HUES64 (cell line): ENCODE measurements at regions not wholly inside any gene's neighbourhood (a gene's known extent, or its start where the extent isn't known, plus 50 kb on each side); places are given as distances from the start of the nearest gene placed in this dataset.

Experiments
- H3K27ac ChIP-seq: 2 replicates; pipeline ENCODE4 v1.7.0; 2013; ENCODE audit warnings: low read depth, low read length, inconsistent platforms
- H3K27me3 ChIP-seq: 2 replicates; pipeline ENCODE4 v1.6.1; 2013; ENCODE audit warnings: mild to moderate bottlenecking, low read length; ENCODE audit not compliant: insufficient read depth
- H3K36me3 ChIP-seq: 2 replicates; pipeline ENCODE4 v1.6.1; 2013; ENCODE audit warnings: mild to moderate bottlenecking, low read length; ENCODE audit not compliant: insufficient read depth
- H3K4me1 ChIP-seq: 2 replicates; pipeline ENCODE4 v1.6.1; 2013; ENCODE audit warnings: mild to moderate bottlenecking, low read length, moderate library complexity; ENCODE audit not compliant: insufficient read depth
- H3K4me3 ChIP-seq: 2 replicates; pipeline ENCODE4 v1.5.1; 2013; ENCODE audit warnings: mild to moderate bottlenecking, low read length, moderate library complexity
- H3K9ac ChIP-seq: 2 replicates; pipeline ENCODE4 v1.6.1; 2013; ENCODE audit warnings: mild to moderate bottlenecking, low read depth, low read length
- H3K9me3 ChIP-seq: 2 replicates; pipeline ENCODE4 v1.6.1; 2013; ENCODE audit warnings: low read depth, low read length; ENCODE audit not compliant: insufficient read depth
- WGBS: fragments of 150-250, 120-280 bp; methylation state at CpG from one replicate; pipeline ENCODE4 v1.1.7; 2013; ENCODE audit warnings: missing lambda C conversion rate; 5-methylcytosine and 5-hydroxymethylcytosine counted together

- Histone ChIP-seq H3K4me3 (no peak overlapping the region), H3K9ac (no peak overlapping the region), H3K4me1 (no peaks in the 10 kb centered on the region), H3K9me3 (peaks cover 99% of the 10 kb centered on the region), H3K27me3 (no peaks in the 10 kb centered on the region), H3K27ac (no peak overlapping the region), H3K36me3 (no peaks in the 10 kb centered on the region)
- 86% methylated on average over 7 of the region's 8 CpGs for WGBS
Observed at GRCh38 chr22:47337161-47337621, 574.7 kb downstream of the TBC1D22A start.

- no peak overlapping the region for H3K4me3 ChIP-seq
- no peak overlapping the region for H3K27ac ChIP-seq
- no peaks in the 10 kb centered on the region for H3K4me1 ChIP-seq
- H3K9ac ChIP-seq, result no peak overlapping the region
- WGBS, result 87% methylated on average over 3 of the region's 3 CpGs
- H3K9me3 ChIP-seq, result peaks cover 99% of the 10 kb centered on the region
- H3K36me3 ChIP-seq, result no peaks in the 10 kb centered on the region
- no peaks in the 10 kb centered on the region for H3K27me3 ChIP-seq
Observed at GRCh38 chr22:47335958-47336357, 573.5 kb downstream of the TBC1D22A start.

GRCh38 chr22:47335460-47335859 lies 573.0 kb downstream of the TBC1D22A start:
- WGBS, result 65% methylated on average over 10 of the region's 10 CpGs
- H3K36me3 ChIP-seq, result no peaks in the 10 kb centered on the region
- H3K27me3 ChIP-seq, result no peaks in the 10 kb centered on the region
- peaks cover 99% of the 10 kb centered on the region for H3K9me3 ChIP-seq
- H3K4me1 ChIP-seq, result no peaks in the 10 kb centered on the region
- H3K9ac ChIP-seq, result no peak overlapping the region
- H3K4me3 ChIP-seq, result no peak overlapping the region
- H3K27ac ChIP-seq, result no peak overlapping the region

- Histone ChIP-seq H3K4me3 (no peak overlapping the region), H3K9me3 (peaks cover 99% of the 10 kb centered on the region), H3K27me3 (no peaks in the 10 kb centered on the region), H3K9ac (no peak overlapping the region), H3K4me1 (no peaks in the 10 kb centered on the region), H3K36me3 (no peaks in the 10 kb centered on the region), H3K27ac (no peak overlapping the region)
- whole genome bisulfite sequencing, result 79% methylated on average over 7 of the region's 7 CpGs
Observed at GRCh38 chr22:47334601-47335000, 572.2 kb downstream of the TBC1D22A start.

- Histone ChIP-seq H3K9me3 (peaks cover 100% of the 10 kb centered on the region), H3K27ac (no peak overlapping the region), H3K27me3 (no peaks in the 10 kb centered on the region), H3K9ac (no peak overlapping the region), H3K4me1 (no peaks in the 10 kb centered on the region), H3K36me3 (no peaks in the 10 kb centered on the region), H3K4me3 (no peak overlapping the region)
- 56% methylated on average over 2 of the region's 2 CpGs for WGBS
Observed at GRCh38 chr22:47333625-47334024, 571.2 kb downstream of the TBC1D22A start.

- H3K36me3 ChIP-seq, result no peaks in the 10 kb centered on the region
- H3K4me1 ChIP-seq, result no peaks in the 10 kb centered on the region
- peaks cover 96% of the 10 kb centered on the region for H3K9me3 ChIP-seq
- H3K4me3 ChIP-seq, result no peak overlapping the region
- H3K27me3 ChIP-seq, result no peaks in the 10 kb centered on the region
- 81% methylated on average over 14 of the region's 14 CpGs for WGBS
- H3K9ac ChIP-seq, result no peak overlapping the region
- no peak overlapping the region for H3K27ac ChIP-seq
Observed at GRCh38 chr22:47332246-47332980, 570.0 kb downstream of the TBC1D22A start.

- H3K27ac ChIP-seq, result no peak overlapping the region
- H3K9me3 ChIP-seq, result peaks cover 96% of the 10 kb centered on the region
- H3K27me3 ChIP-seq, result no peaks in the 10 kb centered on the region
- no peak overlapping the region for H3K4me3 ChIP-seq
- WGBS, result 81% methylated on average over 5 of the region's 8 CpGs
- no peaks in the 10 kb centered on the region for H3K4me1 ChIP-seq
- no peak overlapping the region for H3K9ac ChIP-seq
- H3K36me3 ChIP-seq, result no peaks in the 10 kb centered on the region
Observed at GRCh38 chr22:47331750-47332149, 569.3 kb downstream of the TBC1D22A start.

GRCh38 chr22:47329727-47330650 lies 567.5 kb downstream of the TBC1D22A start:
- Histone ChIP-seq H3K27ac (no peak overlapping the region), H3K4me3 (no peak overlapping the region), H3K27me3 (no peaks in the 10 kb centered on the region), H3K9ac (no peak overlapping the region), H3K36me3 (no peaks in the 10 kb centered on the region), H3K4me1 (no peaks in the 10 kb centered on the region), H3K9me3 (peaks cover 89% of the 10 kb centered on the region)
- 71% methylated on average over 18 of the region's 18 CpGs for WGBS

GRCh38 chr22:47328550-47329243 lies 566.2 kb downstream of the TBC1D22A start:
- H3K27me3 ChIP-seq, result no peaks in the 10 kb centered on the region
- H3K4me3 ChIP-seq, result no peak overlapping the region
- no peak overlapping the region for H3K9ac ChIP-seq
- H3K9me3 ChIP-seq, result peaks cover 89% of the 10 kb centered on the region
- 73% methylated on average over 10 of the region's 10 CpGs for WGBS
- no peak overlapping the region for H3K27ac ChIP-seq
- H3K36me3 ChIP-seq, result no peaks in the 10 kb centered on the region
- H3K4me1 ChIP-seq, result no peaks in the 10 kb centered on the region

GRCh38 chr22:47327241-47327640 lies 564.8 kb downstream of the TBC1D22A start:
- 93% methylated on average over 6 of the region's 6 CpGs for WGBS
- Histone ChIP-seq H3K27me3 (no peaks in the 10 kb centered on the region), H3K9me3 (peaks cover 89% of the 10 kb centered on the region)

GRCh38 chr22:47325249-47325648 lies 562.8 kb downstream of the TBC1D22A start:
- Histone ChIP-seq H3K4me1 (no peaks in the 10 kb centered on the region), H3K27me3 (no peaks in the 10 kb centered on the region), H3K9ac (no peak overlapping the region), H3K4me3 (no peak overlapping the region), H3K9me3 (peaks cover 89% of the 10 kb centered on the region), H3K36me3 (no peaks in the 10 kb centered on the region), H3K27ac (no peak overlapping the region)
- 69% methylated on average over 3 of the region's 3 CpGs for WGBS

More at GRCh38 chr22:47327241-47327640, 564.8 kb downstream of the TBC1D22A start:
- no peak overlapping the region for H3K9ac ChIP-seq
- no peaks in the 10 kb centered on the region for H3K4me1 ChIP-seq
- H3K36me3 ChIP-seq, result no peaks in the 10 kb centered on the region
- no peak overlapping the region for H3K27ac ChIP-seq
- no peak overlapping the region for H3K4me3 ChIP-seq
